ENCODE measurements at regions not wholly inside any gene's neighbourhood (a gene's known extent, or its start where the extent isn't known, plus 50 kb on each side); places are given as distances from the start of the nearest gene placed in this dataset.

GRCh38 chr17:77741109-77741508 lies 217.4 kb upstream of the TNRC6C start:
- no peak for DNase-seq

- DNase-seq = no peak
Observed at GRCh38 chr17:77742579-77742978, 215.9 kb upstream of the TNRC6C start.

- DNase-seq = no peak
Observed at GRCh38 chr17:77744066-77744988, 214.2 kb upstream of the TNRC6C start.

- DNase-seq = no peak
Observed at GRCh38 chr17:77745702-77746101, 212.8 kb upstream of the TNRC6C start.

- DNase-seq = no peak
Observed at GRCh38 chr17:77746393-77746792, 212.1 kb upstream of the TNRC6C start.

- DNase-seq = no peak
Observed at GRCh38 chr17:77746896-77747554, 211.5 kb upstream of the TNRC6C start.

GRCh38 chr17:77748436-77748835 lies 210.1 kb upstream of the TNRC6C start:
- DNase-seq = no peak

GRCh38 chr17:77749321-77749751 lies 209.2 kb upstream of the TNRC6C start:
- DNase-seq = no peak

- no peak for DNase-seq
Observed at GRCh38 chr17:77749989-77750388, 208.5 kb upstream of the TNRC6C start.

- DNase-seq = no peak
Observed at GRCh38 chr17:77750427-77751043, 208.0 kb upstream of the TNRC6C start.

GRCh38 chr17:77753246-77753645 lies 205.3 kb upstream of the TNRC6C start:
- DNase-seq = no peak

- no peak for DNase-seq
Observed at GRCh38 chr17:77753691-77754245, 204.7 kb upstream of the TNRC6C start.

GRCh38 chr17:77754956-77755355 lies 203.5 kb upstream of the TNRC6C start:
- no peak for DNase-seq

GRCh38 chr17:77755410-77755963 lies 203.0 kb upstream of the TNRC6C start:
- no peak for DNase-seq

- no peak for DNase-seq
Observed at GRCh38 chr17:77756028-77756427, 202.5 kb upstream of the TNRC6C start.

GRCh38 chr17:77756846-77757560 lies 201.5 kb upstream of the TNRC6C start:
- no peak for DNase-seq

- DNase-seq = no peak
Observed at GRCh38 chr17:77757561-77757898, 201.0 kb upstream of the TNRC6C start.

- no peak for DNase-seq
Observed at GRCh38 chr17:77763023-77763422, 195.5 kb upstream of the TNRC6C start.

- no peak for DNase-seq
Observed at GRCh38 chr17:77763575-77763974, 194.9 kb upstream of the TNRC6C start.

GRCh38 chr17:77765292-77765691 lies 193.2 kb upstream of the TNRC6C start:
- DNase-seq = no peak

GRCh38 chr17:77767148-77767547 lies 191.4 kb upstream of the TNRC6C start:
- no peak for DNase-seq

- no peak for DNase-seq
Observed at GRCh38 chr17:77768248-77768852, 190.2 kb upstream of the TNRC6C start.
